DMS79 treated with DMSO at 0.1 percent for 48 hours (cell line): ENCODE measurements at regions not wholly inside any gene's neighbourhood (a gene's known extent, or its start where the extent isn't known, plus 50 kb on each side); places are given as distances from the start of the nearest gene placed in this dataset.

Source experiments
- DNase-seq: peaks from one replicate; lab custom pipeline; 2025; lab: John Stamatoyannopoulos, UW

DNA sequence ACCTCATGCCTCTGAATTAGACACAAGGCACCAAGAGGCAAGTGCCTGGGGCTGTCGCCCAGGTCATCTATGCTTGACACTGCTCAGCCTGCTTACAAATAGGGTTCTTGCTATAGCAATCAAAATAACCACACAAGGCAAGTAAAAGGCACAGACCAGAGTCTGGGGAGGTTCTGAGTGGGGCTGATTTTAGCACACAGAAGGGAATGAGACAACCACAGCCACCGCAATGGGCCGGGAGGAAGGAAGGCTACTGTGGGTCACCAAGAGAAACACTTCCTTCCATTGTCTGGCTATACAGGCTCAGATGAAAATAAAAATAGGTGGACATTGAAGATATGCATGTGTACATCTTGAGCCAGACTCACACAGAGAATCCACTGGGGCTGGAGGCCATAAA, 159.1 kb downstream of the DLEU7 start:
- DNase-seq = no peak

- peak; percentile 14 for DNase-seq
These were observed 158.0 kb downstream of the DLEU7 start for GRCh38 chr13:50685491-50685890.

DNA sequence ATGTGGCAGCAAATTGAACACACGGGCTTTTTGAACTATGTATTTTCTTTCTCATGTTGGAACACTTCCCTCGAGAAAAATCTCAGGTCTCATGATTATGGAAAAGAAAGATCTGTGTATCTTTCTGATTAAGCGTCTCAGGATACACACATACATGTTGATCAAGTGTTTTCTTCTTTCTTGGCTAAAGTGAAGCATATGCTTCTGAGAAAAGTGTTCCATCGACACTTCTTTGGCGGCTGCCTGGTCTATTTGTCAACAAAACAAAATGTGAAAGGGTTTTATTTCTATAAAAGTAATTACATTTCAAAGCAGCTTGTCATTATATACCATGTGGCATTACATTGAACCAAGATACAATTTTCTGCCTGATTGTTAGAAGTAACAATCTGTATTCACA, 157.5 kb downstream of the DLEU7 start:
- no peak for DNase-seq

DNA sequence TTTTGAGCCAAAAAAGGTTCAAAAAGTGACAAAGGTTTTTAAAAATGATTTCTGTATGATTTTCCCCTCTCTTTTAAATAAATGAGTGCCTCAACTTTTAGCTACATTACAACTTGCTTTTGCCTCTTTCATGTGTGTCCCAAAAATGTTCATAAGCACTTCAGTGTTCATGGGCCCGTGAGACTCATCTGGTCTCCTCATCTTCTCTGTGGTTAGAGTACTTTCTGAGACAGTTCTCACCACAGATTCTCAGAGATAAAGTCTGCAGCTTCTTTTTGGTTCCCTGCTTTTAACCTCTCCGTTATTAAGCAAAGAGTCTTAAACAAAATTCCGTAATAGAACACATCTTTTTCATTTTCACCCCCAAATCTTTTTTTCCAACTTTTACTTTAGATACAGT, 156.9 kb downstream of the DLEU7 start:
- no peak for DNase-seq

DNA sequence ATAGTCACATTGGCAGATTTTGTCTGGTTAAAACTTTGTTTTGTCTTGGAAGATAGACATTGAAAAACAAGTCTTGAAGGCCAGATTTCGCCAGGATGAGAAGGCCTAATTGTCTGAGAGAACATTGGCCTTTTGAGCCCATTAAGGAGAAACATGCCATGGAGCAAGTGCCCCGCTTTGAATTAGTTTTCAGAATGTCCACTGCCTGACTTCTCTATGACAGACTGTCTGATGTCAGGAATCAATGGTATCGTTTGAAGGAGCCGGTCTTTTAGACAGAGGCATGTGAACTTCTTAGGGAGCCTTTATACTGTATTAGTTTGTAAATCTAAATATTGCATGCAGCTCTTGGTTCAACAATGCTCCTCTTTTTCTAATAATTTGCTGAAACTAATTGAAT, 155.9 kb downstream of the DLEU7 start:
- DNase-seq = no peak

- no peak for DNase-seq
These were observed 153.5 kb downstream of the DLEU7 start for GRCh38 chr13:50690006-50690405.

DNA sequence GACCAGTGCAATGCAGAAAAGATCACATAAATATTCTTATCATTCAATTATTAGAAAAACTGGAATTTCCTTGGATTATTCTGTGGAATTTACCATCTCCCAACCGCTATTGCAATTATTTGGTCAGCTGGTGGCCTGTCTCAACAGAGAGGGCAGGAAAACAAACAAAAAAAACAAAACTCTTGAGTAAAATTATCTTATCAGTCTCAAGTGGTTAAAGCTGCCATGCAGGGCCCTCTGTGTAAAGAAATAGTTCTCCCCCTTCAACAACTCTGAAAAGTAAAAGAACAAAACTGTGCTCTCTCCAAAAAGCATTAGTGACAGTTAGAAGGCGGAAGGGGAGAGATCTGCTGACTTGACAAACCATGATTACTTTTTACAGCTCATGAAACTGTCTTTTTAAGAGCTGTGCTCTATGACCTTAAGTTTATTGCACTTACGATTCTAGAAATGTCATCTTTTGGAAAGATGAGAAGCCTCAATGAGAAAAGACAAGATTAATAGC, 152.3 kb downstream of the DLEU7 start:
- DNase-seq = no peak

- DNase-seq = no peak
These were observed 151.7 kb downstream of the DLEU7 start for GRCh38 chr13:50691681-50692263.

GRCh38 chr13:50692396-50692915, 151.0 kb downstream of the DLEU7 start:
- no peak for DNase-seq

GRCh38 chr13:50693727-50694126, 149.8 kb downstream of the DLEU7 start:
- DNase-seq = no peak

DNA sequence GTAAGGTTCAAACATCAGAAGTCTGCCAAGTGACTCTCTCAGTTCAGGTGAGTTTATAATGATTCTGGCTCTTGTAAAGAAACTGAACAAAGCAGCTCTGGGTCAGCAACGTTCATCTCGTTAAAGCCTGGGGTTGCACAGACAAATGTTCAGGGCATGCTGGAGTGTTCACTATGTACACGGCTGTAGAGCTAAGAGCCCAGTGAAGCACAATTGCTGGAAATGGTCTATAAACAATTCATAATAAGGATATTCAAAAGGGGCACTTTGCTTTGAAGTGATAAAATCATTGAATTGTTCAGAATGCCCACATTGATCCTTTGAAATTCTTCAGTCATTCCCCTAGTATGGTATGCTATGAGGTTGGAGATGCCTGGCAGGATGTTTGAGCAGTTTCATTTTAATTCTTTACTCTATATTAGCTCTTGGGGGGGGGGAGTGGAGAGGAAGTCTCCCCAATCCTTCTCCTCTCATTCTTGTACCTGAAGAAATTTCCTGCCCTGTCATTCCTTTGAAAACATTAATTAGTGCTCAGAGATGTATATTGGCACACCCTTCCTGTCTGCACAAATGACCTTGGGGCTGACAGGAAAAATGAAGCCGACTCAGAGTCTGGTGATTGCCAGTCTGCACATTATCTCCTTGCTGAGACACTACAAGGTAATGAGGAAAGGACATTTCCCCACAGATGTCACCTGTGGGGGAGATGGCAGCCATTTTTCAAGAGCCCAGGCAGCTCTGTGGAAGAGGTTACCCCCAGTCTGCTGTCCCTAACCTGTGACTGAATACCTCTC, 145.5 kb downstream of the DLEU7 start:
- DNase-seq = peak; percentile 25

DNA sequence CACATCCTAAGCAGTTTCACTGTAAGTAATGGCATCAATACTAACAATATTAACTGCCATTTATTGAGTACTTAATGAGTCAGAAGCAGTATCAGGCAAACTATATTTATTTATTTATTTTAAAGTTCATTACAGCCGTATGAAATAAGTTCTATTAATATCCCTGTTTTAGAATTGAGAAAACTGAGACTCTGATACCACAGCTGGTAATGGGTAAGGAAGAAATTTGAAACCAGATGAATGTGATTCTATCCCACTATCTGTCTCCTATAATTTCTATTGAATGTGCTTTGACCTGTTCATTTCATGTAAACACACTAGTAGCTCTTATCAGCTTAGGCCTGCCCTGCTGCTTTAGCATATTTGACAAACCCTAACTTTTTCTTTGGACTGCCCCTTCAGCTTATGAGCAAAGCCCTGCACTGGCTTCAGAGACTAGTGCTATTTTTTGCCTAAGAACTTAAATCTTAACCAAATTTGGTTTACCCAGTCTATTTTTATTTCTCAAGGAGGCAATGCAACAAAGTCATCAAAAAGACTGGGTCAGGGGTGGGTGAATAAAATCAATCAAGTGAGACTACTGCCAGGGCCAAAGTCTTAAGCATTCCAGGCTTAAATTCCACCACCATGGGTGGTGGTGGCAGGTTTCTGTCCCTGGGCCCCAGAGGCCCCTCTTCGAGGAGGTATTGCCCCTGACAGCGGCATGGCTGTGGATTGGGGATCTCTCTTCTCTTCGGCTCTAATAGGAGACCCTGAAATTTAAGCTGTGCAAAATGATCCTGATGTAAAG, 143.4 kb downstream of the DLEU7 start:
- DNase-seq = no peak

- DNase-seq = no peak
These were observed 142.7 kb downstream of the DLEU7 start for GRCh38 chr13:50700664-50701305.

DNA sequence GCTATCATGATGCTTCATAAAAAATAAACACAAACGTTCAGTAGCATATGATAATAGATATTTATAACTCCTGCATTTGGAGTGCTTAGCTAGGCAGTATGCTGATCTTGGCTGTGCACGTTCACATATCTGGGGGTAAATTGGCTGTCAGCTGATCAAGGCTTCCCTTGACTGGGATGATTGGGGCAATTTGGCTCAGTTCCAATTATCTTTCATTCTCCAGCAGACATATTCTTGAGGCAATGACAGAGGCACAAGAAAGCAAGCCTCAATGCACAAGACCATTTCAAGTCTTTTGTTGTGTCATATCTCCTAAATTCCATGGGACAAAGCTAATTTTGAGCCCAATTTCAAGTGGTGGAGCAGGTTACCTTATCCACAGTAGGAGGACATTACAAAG, 142.0 kb downstream of the DLEU7 start:
- no peak for DNase-seq

- no peak for DNase-seq
These were observed 137.0 kb downstream of the DLEU7 start for GRCh38 chr13:50706505-50706904.

- DNase-seq = no peak
These were observed 135.9 kb downstream of the DLEU7 start for GRCh38 chr13:50707628-50708027.

DNA sequence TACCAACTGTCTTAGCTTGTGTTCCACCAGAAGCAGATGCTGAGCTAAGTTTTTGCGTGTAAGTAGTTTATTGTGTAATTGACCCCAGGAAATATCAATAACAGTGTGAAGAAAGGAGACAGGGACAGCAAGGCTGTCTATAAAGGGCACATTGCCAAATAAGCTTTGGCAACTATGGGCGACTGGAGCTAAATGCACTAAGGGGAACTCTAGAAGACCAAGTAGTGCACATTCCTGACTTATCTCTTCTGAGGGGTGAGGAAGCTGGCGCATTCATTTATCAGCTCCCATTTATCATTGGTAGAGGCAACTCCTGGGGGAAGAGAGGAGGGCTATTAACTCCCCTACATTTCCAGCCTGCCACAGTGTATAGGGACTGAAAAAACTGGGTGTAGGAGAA, 135.0 kb downstream of the DLEU7 start:
- DNase-seq = no peak

GRCh38 chr13:50709058-50709457, 134.4 kb downstream of the DLEU7 start:
- no peak for DNase-seq

DNA sequence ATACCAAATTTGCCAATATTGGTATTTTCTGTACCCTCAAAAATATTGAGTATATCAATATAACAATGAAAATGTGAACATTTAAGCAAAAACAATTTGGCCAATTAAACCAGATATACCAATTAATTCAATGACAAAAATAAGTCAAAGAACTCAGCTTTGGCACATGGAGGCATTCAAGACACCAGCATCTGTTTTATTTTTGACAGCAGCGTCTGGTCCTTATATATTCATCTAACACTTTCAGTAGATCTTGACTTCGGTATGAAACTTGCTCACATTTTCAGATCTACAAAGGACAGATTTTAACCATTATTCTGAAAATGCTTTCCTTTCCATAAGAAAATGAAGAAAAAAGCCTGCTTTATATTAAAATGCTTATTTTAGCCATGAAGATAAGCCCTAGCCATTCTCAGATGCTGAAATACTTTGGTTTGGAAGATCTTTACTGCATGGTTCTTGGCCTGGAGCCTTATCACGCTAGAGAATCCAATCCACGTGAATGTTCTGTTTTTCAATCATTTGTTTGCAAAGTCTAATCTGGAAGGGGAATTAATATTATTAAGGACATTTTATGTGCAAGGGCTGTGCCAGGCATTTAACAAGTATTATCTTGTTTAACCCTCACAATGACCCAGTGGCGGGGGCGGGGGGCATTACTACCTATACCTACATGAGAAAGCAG, 132.2 kb downstream of the DLEU7 start:
- no peak for DNase-seq

DNA sequence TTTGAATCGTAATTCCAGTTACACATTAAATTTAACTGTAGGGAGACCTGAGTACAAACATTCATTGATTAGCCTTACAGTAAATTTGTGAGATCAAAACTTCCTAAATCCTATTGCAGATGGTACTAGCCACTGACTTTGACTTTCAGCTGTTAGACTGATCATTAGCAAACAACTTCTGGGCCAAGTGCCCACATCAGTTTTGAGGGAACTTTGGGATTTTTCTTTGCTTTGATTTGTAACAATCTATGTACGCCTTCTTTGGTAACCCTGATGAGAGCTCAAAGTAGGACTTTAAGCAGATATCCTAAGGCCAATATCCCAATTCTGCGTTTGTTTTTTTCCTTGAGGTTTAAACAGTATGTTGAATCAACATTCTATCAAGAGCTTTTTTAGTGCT, 131.5 kb downstream of the DLEU7 start:
- DNase-seq = no peak

DNA sequence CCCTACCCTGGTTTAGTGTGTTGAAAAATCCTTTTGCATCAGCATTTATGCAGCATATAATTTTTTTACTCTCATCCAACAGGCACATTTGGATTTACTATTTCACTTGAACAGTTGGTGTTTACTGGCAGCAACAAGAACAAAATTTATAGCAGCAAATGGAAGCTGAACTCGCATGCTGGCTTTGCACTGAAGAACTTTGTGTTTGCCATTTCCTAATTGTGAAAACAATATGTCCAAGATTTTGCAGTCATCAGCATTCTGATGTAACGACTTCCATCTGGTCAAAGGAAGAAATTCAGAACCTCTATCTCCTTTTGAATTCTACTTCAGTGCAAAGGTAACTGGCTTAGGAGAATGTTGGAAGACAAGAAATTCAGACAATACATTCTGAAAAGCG, 131.0 kb downstream of the DLEU7 start:
- no peak for DNase-seq

GRCh38 chr13:50712881-50713280, 130.6 kb downstream of the DLEU7 start:
- DNase-seq = no peak
